AG04449 (cell line): ENCODE measurements at regions not wholly inside any gene's neighbourhood (a gene's known extent, or its start where the extent isn't known, plus 50 kb on each side); places are given as distances from the start of the nearest gene placed in this dataset.

ENCODE experiments used
- CTCF ChIA-PET: fragments of 350-600 bp; formaldehyde crosslinking; extraction: SDS; loops from one replicate; lab custom pipeline; 2021; ENCODE audit warnings: antibody characterized with exemption; lab: Yijun Ruan, JAX
- POLR2A ChIA-PET: fragments of 400-600, 350-600 bp; formaldehyde crosslinking; extraction: SDS; loops from one replicate; lab custom pipeline; 2020; ENCODE audit warnings: antibody characterized with exemption, inconsistent platforms; lab: Yijun Ruan, JAX
- DNase-seq: peaks from one replicate; pipeline ENCODE4 v3.0.0-alpha.2; 2010; ENCODE audit warnings: low read depth, low spot score
- H3K4me3 ChIP-seq: 2 replicates; pipeline ENCODE4 v1.5.1; 2011; ENCODE audit warnings: low read depth, mild to moderate bottlenecking, control low read depth, low read length
- TF ChIP-seq, protein P1 (sequence below): IDR thresholded peaks from one replicate; pipeline ENCODE4 v1.5.1; 2011; ENCODE audit warnings: mild to moderate bottlenecking, moderate library complexity, low read length, control low read depth, inconsistent platforms; ENCODE audit not compliant: insufficient read depth; ENCODE audit errors: missing control alignments

DNA sequence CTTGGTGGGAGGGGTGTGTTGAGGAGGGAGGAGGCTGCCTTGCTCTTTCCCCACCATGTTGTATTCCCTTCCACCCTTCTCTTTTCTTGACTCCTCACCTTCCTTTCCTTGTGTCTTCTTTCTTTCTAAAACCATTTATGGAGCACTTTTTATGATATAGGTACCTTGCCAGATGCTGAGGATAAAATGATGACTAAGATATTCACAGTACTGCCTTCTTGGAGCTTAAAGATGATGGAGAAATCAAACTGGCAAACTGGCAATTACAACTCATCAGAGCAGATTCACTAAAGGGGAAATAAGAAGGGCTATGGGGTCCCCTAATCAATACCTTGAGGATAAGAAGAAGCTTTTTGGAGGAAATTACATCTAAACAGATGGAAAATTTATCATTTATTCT is 273.2 kb upstream of the MEF2C start:
- DNase-seq = no peak
- POLR2A ChIA-PET = no interaction called here
- no peak overlapping the region for H3K4me3 ChIP-seq
- TF ChIP-seq, protein P1, sequence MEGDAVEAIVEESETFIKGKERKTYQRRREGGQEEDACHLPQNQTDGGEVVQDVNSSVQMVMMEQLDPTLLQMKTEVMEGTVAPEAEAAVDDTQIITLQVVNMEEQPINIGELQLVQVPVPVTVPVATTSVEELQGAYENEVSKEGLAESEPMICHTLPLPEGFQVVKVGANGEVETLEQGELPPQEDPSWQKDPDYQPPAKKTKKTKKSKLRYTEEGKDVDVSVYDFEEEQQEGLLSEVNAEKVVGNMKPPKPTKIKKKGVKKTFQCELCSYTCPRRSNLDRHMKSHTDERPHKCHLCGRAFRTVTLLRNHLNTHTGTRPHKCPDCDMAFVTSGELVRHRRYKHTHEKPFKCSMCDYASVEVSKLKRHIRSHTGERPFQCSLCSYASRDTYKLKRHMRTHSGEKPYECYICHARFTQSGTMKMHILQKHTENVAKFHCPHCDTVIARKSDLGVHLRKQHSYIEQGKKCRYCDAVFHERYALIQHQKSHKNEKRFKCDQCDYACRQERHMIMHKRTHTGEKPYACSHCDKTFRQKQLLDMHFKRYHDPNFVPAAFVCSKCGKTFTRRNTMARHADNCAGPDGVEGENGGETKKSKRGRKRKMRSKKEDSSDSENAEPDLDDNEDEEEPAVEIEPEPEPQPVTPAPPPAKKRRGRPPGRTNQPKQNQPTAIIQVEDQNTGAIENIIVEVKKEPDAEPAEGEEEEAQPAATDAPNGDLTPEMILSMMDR = no peak
- CTCF ChIA-PET = no interaction called here

DNA sequence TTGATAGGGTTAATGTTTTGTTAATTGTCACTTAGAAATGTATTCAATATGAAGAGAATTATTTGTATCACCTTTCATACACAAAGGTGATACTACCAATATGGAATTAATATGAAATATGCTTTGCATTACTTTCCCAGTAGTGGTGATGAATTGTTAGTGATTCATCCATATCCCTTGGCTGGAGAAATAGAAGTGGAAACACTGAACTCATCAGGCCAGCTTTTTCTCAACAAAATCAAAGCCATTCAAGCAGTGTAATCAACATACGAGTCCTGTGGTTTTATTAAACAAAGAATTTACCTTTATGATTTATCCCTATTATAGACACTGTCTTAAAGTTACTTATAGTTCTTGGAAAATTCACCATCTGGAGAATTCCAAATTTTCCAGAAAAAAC is 264.0 kb upstream of the MEF2C start:
- DNase-seq = no peak
- ChIA-PET CTCF (no interaction called here), POLR2A (no interaction called here)
- TF ChIP-seq, protein P1 = no peak
- no peak overlapping the region for H3K4me3 ChIP-seq

DNA sequence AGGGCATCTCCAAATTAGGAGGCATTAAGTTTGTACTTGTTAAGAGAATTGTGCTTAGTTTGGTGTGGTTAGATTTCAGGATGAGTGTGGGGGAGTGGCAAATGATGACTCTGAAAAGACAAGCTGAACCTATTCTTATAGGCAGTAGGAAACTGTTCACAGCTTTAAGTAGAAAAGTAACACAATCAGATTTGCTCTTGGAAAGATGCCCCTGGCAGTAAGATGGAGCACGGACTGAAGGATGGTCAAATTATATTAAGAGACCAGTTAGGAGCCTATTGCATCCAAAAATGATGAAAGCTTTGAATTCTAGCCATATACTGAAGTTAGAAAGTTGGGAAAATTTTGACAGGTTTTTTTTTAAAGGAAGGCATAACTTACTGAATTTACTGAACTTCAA is 254.2 kb upstream of the MEF2C start:
- ChIA-PET POLR2A (no interaction called here), CTCF (no interaction called here)
- DNase-seq = no peak
- TF ChIP-seq, protein P1 = no peak
- H3K4me3 ChIP-seq = no peak overlapping the region

DNA sequence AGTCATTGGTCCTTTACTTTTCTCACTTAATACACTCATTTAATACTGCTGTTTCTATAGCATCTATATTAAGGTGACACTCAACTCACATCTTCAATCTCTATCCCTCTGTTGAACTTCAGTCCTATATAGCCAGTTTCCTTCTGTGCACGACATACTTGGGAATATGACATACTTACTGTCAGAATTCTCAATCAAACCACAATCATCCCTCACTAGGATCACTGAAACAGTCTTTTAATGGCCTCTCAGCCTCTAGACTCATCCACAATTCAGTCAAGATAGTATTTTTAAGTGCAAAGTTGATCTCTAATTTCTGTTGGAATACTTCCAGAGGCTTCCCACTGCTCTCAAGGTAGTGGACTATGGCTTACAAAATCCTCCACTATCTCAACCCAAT is 251.0 kb upstream of the MEF2C start:
- TF ChIP-seq, protein P1 = no peak
- DNase-seq = no peak
- ChIA-PET CTCF (interaction anchor here (1.3 kb wide), 1 partner anchor 11 kb away, joined by 3 read pairs; no protein-coding TSS in a partner anchor), POLR2A (no interaction called here)
- no peak overlapping the region for H3K4me3 ChIP-seq

DNA sequence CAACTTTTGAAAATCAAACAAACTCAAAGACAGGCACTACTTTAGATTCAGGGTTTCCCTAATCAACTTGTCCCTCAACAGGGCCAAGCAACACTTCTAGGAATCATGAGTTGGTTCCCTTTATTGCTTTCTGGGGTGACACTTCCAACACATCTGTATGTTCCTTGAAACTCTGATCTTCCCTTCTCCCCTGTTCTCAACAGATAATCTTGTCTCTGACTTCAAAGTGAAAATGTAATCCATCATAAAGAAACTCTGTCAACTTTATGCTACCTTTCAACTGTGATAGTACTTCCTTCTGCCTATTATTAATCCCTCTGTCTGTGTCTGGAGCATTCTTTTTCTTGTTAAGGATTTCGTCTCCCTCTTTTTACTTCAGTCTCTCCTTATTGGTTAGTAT is 250.1 kb upstream of the MEF2C start:
- CTCF ChIA-PET = no interaction called here
- TF ChIP-seq, protein P1 = no peak

DNA sequence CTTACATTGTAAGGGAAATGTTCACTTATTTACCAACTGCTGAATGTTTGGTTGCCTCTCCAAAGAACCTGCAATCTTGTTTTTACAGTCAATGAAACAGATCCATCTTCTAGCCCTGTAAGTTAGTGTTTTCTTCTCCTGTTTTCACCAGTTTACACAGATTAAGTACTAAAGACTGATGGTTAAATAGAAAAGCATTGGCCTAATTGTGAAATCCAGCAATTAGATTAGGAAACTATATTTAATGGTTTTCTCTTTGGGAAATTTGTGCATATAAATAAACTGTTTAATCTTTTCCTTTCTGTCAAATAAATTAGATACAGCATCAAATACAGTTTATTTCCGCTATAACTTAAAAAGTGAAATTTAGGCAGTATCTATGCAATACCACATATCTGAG is 247.9 kb upstream of the MEF2C start:
- TF ChIP-seq, protein P1 = no peak
- ChIA-PET POLR2A (no interaction called here), CTCF (no interaction called here)
- H3K4me3 ChIP-seq = no peak overlapping the region
- DNase-seq = no peak

More for the DNA sequence above, 250.1 kb upstream of the MEF2C start:
- DNase-seq = no peak
- POLR2A ChIA-PET = no interaction called here
- H3K4me3 ChIP-seq = no peak overlapping the region

DNA sequence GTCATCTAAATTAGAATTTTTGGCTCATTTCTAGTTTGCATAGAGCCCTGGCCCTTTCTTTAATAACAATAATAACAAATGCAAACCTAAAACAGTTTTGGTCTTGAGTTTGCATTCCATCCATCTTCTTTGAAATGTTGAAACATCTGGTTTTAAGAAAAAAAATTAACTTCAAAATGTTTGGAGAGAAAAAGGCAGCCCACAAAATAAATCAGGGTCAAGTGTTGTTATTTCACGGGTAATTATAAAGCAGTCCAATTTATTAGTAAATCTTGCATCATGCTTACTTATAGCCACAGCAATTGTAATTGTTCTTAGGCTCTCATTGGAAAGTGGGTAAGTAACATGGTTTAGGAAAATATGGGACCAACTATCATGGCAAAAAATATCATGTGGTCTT is 247.0 kb upstream of the MEF2C start:
- ChIA-PET POLR2A (no interaction called here), CTCF (no interaction called here)
- no peak overlapping the region for H3K4me3 ChIP-seq
- TF ChIP-seq, protein P1 = no peak
- DNase-seq = no peak
